Muscle layer of duodenum (tissue), 2 donors: ENCODE measurements at regions not wholly inside any gene's neighbourhood (a gene's known extent, or its start where the extent isn't known, plus 50 kb on each side); places are given as distances from the start of the nearest gene placed in this dataset.

Experiments used
- H3K27ac ChIP-seq: one replicate; pipeline ENCODE4 v1.7.0; 2013; ENCODE audit warnings: mild to moderate bottlenecking, low read length
- H3K27me3 ChIP-seq: one replicate; pipeline ENCODE4 v1.7.0; 2013; ENCODE audit warnings: low read depth, mild to moderate bottlenecking, control low read depth, low read length
- H3K36me3 ChIP-seq, 2 donors: one replicate each; pipeline ENCODE4 v1.7.0; 2013; ENCODE audit warnings: low read length in 2 of 2, control low read depth in 1 of 2, mild to moderate bottlenecking in 1 of 2; ENCODE audit not compliant: insufficient read depth in 2 of 2, control insufficient read depth in 1 of 2
- H3K4me1 ChIP-seq, 2 donors: one replicate each; pipeline ENCODE4 v1.7.0; 2013; ENCODE audit warnings: low read length in 2 of 2, mild to moderate bottlenecking in 2 of 2, control low read depth in 1 of 2, moderate library complexity in 1 of 2; ENCODE audit not compliant: insufficient read depth in 2 of 2, control insufficient read depth in 1 of 2
- H3K4me3 ChIP-seq, 2 donors: one replicate each; pipeline ENCODE4 v1.7.0; 2013; ENCODE audit warnings: low read length in 2 of 2, low read depth in 1 of 2, mild to moderate bottlenecking in 1 of 2
- H3K9me3 ChIP-seq, 2 donors: one replicate each; pipeline ENCODE4 v1.7.0; 2013; ENCODE audit warnings: low read length in 2 of 2, control low read depth in 1 of 2, mild to moderate bottlenecking in 1 of 2; ENCODE audit not compliant: control insufficient read depth in 1 of 2
- donor health status: healthy.

GRCh38 chr2:186255823-186256222 is 230.2 kb upstream of the ZC3H15 start:
- Histone ChIP-seq H3K27ac (no peak overlapping the region), H3K4me3 (no peak overlapping the region), H3K9me3 (no peaks in the 10 kb centered on the region), H3K36me3 (no peaks in the 10 kb centered on the region), H3K4me1 (no peaks in the 10 kb centered on the region), H3K27me3 (no peaks in the 10 kb centered on the region)

GRCh38 chr2:186256540-186256939 is 229.5 kb upstream of the ZC3H15 start:
- Histone ChIP-seq H3K36me3 (no peaks in the 10 kb centered on the region), H3K27me3 (no peaks in the 10 kb centered on the region), H3K9me3 (no peaks in the 10 kb centered on the region), H3K4me3 (no peak overlapping the region), H3K4me1 (no peaks in the 10 kb centered on the region), H3K27ac (no peak overlapping the region)

GRCh38 chr2:186263673-186264250 is 222.3 kb upstream of the ZC3H15 start:
- no peak overlapping the region for H3K27ac ChIP-seq
- no peaks in the 10 kb centered on the region for H3K27me3 ChIP-seq
- no peaks in the 10 kb centered on the region for H3K36me3 ChIP-seq
- no peaks in the 10 kb centered on the region for H3K4me1 ChIP-seq
- H3K9me3 ChIP-seq: no peaks in the 10 kb centered on the region
- H3K4me3 ChIP-seq: no peak overlapping the region

GRCh38 chr2:186269536-186269935 is 216.5 kb upstream of the ZC3H15 start:
- H3K36me3 ChIP-seq: no peaks in the 10 kb centered on the region
- no peak overlapping the region for H3K27ac ChIP-seq
- no peaks in the 10 kb centered on the region for H3K9me3 ChIP-seq
- H3K4me3 ChIP-seq: no peak overlapping the region
- H3K4me1 ChIP-seq: no peaks in the 10 kb centered on the region
- H3K27me3 ChIP-seq: no peaks in the 10 kb centered on the region

GRCh38 chr2:186273953-186274352 is 212.1 kb upstream of the ZC3H15 start:
- Histone ChIP-seq H3K4me1 (no peaks in the 10 kb centered on the region), H3K4me3 (no peak overlapping the region), H3K27me3 (no peaks in the 10 kb centered on the region), H3K27ac (no peak overlapping the region), H3K9me3 (no peaks in the 10 kb centered on the region), H3K36me3 (no peaks in the 10 kb centered on the region)

GRCh38 chr2:186274936-186275575 is 211.0 kb upstream of the ZC3H15 start:
- H3K36me3 ChIP-seq: no peaks in the 10 kb centered on the region
- H3K27ac ChIP-seq: no peak overlapping the region
- no peak overlapping the region for H3K4me3 ChIP-seq
- H3K9me3 ChIP-seq: no peaks in the 10 kb centered on the region
- H3K4me1 ChIP-seq: no peaks in the 10 kb centered on the region
- no peaks in the 10 kb centered on the region for H3K27me3 ChIP-seq

- no peaks in the 10 kb centered on the region for H3K9me3 ChIP-seq
- H3K36me3 ChIP-seq: no peaks in the 10 kb centered on the region
- no peaks in the 10 kb centered on the region for H3K4me1 ChIP-seq
- no peaks in the 10 kb centered on the region for H3K27me3 ChIP-seq
- no peak overlapping the region for H3K27ac ChIP-seq
- H3K4me3 ChIP-seq: no peak overlapping the region
Measured at GRCh38 chr2:186276909-186277308, 209.2 kb upstream of the ZC3H15 start.

- Histone ChIP-seq H3K27me3 (no peaks in the 10 kb centered on the region), H3K36me3 (no peaks in the 10 kb centered on the region), H3K4me1 (no peaks in the 10 kb centered on the region), H3K4me3 (no peak overlapping the region), H3K9me3 (no peaks in the 10 kb centered on the region), H3K27ac (no peak overlapping the region)
Measured at GRCh38 chr2:186281726-186282125, 204.3 kb upstream of the ZC3H15 start.

GRCh38 chr2:186294248-186294888 is 191.7 kb upstream of the ZC3H15 start:
- no peak overlapping the region for H3K4me3 ChIP-seq
- no peak overlapping the region for H3K27ac ChIP-seq
- no peaks in the 10 kb centered on the region for H3K36me3 ChIP-seq
- no peaks in the 10 kb centered on the region for H3K9me3 ChIP-seq
- no peaks in the 10 kb centered on the region for H3K27me3 ChIP-seq
- no peaks in the 10 kb centered on the region for H3K4me1 ChIP-seq

GRCh38 chr2:186299610-186300009 is 186.4 kb upstream of the ZC3H15 start:
- H3K27ac ChIP-seq: no peak overlapping the region
- H3K27me3 ChIP-seq: no peaks in the 10 kb centered on the region
- H3K4me1 ChIP-seq: no peaks in the 10 kb centered on the region

GRCh38 chr2:186302263-186302662 is 183.8 kb upstream of the ZC3H15 start:
- no peaks in the 10 kb centered on the region for H3K27me3 ChIP-seq
- H3K4me3 ChIP-seq: no peak overlapping the region
- H3K36me3 ChIP-seq: no peaks in the 10 kb centered on the region
- H3K27ac ChIP-seq: no peak overlapping the region
- no peaks in the 10 kb centered on the region for H3K9me3 ChIP-seq
- H3K4me1 ChIP-seq: no peaks in the 10 kb centered on the region

More at GRCh38 chr2:186299610-186300009, 186.4 kb upstream of the ZC3H15 start:
- H3K36me3 ChIP-seq: no peaks in the 10 kb centered on the region
- no peak overlapping the region for H3K4me3 ChIP-seq
- H3K9me3 ChIP-seq: no peaks in the 10 kb centered on the region
